ENCODE measurements at regions not wholly inside any gene's neighbourhood (a gene's known extent, or its start where the extent isn't known, plus 50 kb on each side); places are given as distances from the start of the nearest gene placed in this dataset.

GRCh38 chr2:126766295-126766968, 110.5 kb downstream of the GYPC start:
- TF ChIP-seq SNAI2 (CRISPR knock-in tag; IDR thresholded peaks at IDR 0.05) (no peak), ARNTL (CRISPR knock-in tag; IDR thresholded peaks at IDR 0.05; ENCODE audit: borderline replicate concordance, low read depth) (no peak), ESRRG (CRISPR knock-in tag; IDR thresholded peaks at IDR 0.05) (no peak), ISL1 (CRISPR knock-in tag; IDR thresholded peaks at IDR 0.05) (no peak), PPARA (CRISPR knock-in tag; IDR thresholded peaks at IDR 0.05; ENCODE audit: borderline replicate concordance) (no peak), ZC3H10 (CRISPR knock-in tag; IDR thresholded peaks at IDR 0.05) (no peak), PATZ1 (CRISPR knock-in tag; IDR thresholded peaks at IDR 0.05; ENCODE audit: borderline replicate concordance) (no peak)
- TF ChIP-seq, protein P1, sequence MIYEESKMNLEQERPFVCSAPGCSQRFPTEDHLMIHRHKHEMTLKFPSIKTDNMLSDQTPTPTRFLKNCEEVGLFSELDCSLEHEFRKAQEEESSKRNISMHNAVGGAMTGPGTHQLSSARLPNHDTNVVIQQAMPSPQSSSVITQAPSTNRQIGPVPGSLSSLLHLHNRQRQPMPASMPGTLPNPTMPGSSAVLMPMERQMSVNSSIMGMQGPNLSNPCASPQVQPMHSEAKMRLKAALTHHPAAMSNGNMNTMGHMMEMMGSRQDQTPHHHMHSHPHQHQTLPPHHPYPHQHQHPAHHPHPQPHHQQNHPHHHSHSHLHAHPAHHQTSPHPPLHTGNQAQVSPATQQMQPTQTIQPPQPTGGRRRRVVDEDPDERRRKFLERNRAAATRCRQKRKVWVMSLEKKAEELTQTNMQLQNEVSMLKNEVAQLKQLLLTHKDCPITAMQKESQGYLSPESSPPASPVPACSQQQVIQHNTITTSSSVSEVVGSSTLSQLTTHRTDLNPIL (CRISPR knock-in tag; IDR thresholded peaks at IDR 0.05; ENCODE audit: low read depth) = no peak
